Type B pancreatic cell (in vitro differentiated cells): ENCODE measurements at regions not wholly inside any gene's neighbourhood (a gene's known extent, or its start where the extent isn't known, plus 50 kb on each side); places are given as distances from the start of the nearest gene placed in this dataset.

Source experiments
- DNase-seq: peaks from one replicate; pipeline ENCODE4 v3.0.0; 2021; ENCODE audit warnings: mixed read lengths; ENCODE audit not compliant: unreplicated experiment; ENCODE audit errors: extremely low spot score
- H3K27ac Mint-ChIP-seq: 2 replicates; pipeline ENCODE4 v1.8.0; 2021; ENCODE audit warnings: mild to moderate bottlenecking, mixed read lengths
- H3K27me3 Mint-ChIP-seq: 2 replicates; pipeline ENCODE4 v1.8.0; 2021; ENCODE audit warnings: mixed read lengths
- H3K36me3 Mint-ChIP-seq: 2 replicates; pipeline ENCODE4 v1.8.0; 2021; ENCODE audit warnings: mixed read lengths
- H3K4me1 Mint-ChIP-seq: one replicate; pipeline ENCODE4 v1.8.0; 2021; ENCODE audit warnings: mixed read lengths; ENCODE audit not compliant: unreplicated experiment
- H3K4me3 Mint-ChIP-seq: 2 replicates; pipeline ENCODE4 v1.8.0; 2021; ENCODE audit warnings: mild to moderate bottlenecking, mixed read lengths
- H3K9me3 Mint-ChIP-seq: 2 replicates; pipeline ENCODE4 v1.8.0; 2021; ENCODE audit warnings: mixed read lengths
- TF ChIP-seq, protein P1 (sequence below): fragments of 200-600 bp; sonication (generic); conservative IDR thresholded peaks from 2 replicates; pipeline ENCODE4 v1.5.0; 2021; ENCODE audit warnings: antibody characterized with exemption, mild to moderate bottlenecking

DNA sequence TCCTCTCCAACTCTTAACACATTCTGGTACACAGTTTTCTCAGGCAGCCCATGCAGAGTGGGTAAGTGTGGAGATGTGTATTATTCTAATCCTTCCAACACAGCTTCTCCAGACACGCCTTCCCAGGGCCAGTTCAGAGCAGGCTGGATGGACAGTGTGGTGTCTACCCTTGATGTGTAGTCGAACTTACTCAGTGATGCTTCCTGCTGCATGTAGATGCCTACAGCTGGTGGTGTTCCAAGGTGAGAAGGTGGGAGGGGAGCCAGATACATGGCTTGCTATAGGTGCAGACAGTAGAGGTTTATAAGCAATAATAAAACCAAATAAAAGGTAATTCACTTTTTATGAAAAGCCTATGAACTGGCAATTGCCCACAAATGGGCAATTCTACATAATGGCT, 104.0 kb downstream of the QRSL1 start:
- H3K36me3 Mint-ChIP-seq: peaks cover 3% of the 10 kb centered on the region
- H3K4me1 Mint-ChIP-seq: peaks cover 25% of the 10 kb centered on the region
- H3K9me3 Mint-ChIP-seq: peaks cover 21% of the 10 kb centered on the region
- no peak for DNase-seq
- H3K27ac Mint-ChIP-seq: no peak overlapping the region
- no peaks in the 10 kb centered on the region for H3K27me3 Mint-ChIP-seq
- no peak overlapping the region for H3K4me3 Mint-ChIP-seq
- TF ChIP-seq, protein P1, sequence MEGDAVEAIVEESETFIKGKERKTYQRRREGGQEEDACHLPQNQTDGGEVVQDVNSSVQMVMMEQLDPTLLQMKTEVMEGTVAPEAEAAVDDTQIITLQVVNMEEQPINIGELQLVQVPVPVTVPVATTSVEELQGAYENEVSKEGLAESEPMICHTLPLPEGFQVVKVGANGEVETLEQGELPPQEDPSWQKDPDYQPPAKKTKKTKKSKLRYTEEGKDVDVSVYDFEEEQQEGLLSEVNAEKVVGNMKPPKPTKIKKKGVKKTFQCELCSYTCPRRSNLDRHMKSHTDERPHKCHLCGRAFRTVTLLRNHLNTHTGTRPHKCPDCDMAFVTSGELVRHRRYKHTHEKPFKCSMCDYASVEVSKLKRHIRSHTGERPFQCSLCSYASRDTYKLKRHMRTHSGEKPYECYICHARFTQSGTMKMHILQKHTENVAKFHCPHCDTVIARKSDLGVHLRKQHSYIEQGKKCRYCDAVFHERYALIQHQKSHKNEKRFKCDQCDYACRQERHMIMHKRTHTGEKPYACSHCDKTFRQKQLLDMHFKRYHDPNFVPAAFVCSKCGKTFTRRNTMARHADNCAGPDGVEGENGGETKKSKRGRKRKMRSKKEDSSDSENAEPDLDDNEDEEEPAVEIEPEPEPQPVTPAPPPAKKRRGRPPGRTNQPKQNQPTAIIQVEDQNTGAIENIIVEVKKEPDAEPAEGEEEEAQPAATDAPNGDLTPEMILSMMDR: no peak

DNA sequence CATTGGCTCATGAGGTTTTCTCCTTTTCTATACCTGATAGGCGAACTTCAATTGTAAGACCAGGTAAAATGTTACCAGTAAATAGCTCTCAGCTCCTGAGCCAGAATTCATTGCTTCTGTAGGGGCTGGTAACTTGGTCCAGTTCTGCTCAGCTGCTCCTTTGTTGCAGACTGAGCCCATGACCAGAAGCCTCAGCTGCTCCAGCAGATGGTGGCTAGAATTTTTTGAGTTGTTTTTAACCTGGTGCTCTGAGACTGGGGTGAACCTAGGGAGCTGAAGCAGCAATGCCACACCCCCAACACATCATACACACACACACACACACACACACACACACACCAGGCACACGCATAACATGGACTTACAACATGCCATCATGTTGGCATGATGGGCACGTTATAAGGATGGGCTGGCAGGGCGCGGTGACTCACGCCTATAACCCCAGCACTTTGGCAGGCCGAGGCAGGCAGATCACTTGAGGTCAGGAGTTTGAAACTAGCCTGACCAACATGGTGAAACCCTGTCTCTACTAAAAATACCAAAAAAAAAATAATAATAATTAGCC, 103.1 kb downstream of the QRSL1 start:
- TF ChIP-seq, protein P1: no peak
- H3K4me1 Mint-ChIP-seq: peaks cover 25% of the 10 kb centered on the region
- H3K27ac Mint-ChIP-seq: peak overlapping the region; percentile 86
- DNase-seq: no peak
- H3K4me3 Mint-ChIP-seq: no peak overlapping the region
- peaks cover 21% of the 10 kb centered on the region for H3K9me3 Mint-ChIP-seq
- peaks cover 3% of the 10 kb centered on the region for H3K36me3 Mint-ChIP-seq
- H3K27me3 Mint-ChIP-seq: no peaks in the 10 kb centered on the region

DNA sequence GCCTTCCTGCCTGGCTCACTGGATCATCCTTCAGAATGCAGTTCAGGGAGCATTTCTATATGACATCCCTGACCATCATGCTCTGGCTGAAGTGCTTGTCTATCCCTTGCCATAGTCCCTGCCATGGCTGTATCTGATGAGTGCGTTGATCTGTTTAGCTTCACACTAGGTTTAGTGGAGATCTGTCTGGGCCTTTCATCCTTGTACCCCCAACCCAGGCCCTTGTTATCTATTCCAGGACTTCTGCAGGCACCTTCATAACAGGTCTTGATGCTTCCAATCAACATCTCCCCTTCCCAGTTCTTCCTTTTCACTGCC, 102.4 kb downstream of the QRSL1 start:
- TF ChIP-seq, protein P1: no peak
- DNase-seq: no peak
- Mint-ChIP-seq H3K27ac (peak overlapping the region; percentile 86), H3K36me3 (peaks cover 3% of the 10 kb centered on the region), H3K27me3 (no peaks in the 10 kb centered on the region), H3K9me3 (peaks cover 21% of the 10 kb centered on the region), H3K4me1 (peaks cover 25% of the 10 kb centered on the region), H3K4me3 (peak overlapping the region; percentile 7)

DNA sequence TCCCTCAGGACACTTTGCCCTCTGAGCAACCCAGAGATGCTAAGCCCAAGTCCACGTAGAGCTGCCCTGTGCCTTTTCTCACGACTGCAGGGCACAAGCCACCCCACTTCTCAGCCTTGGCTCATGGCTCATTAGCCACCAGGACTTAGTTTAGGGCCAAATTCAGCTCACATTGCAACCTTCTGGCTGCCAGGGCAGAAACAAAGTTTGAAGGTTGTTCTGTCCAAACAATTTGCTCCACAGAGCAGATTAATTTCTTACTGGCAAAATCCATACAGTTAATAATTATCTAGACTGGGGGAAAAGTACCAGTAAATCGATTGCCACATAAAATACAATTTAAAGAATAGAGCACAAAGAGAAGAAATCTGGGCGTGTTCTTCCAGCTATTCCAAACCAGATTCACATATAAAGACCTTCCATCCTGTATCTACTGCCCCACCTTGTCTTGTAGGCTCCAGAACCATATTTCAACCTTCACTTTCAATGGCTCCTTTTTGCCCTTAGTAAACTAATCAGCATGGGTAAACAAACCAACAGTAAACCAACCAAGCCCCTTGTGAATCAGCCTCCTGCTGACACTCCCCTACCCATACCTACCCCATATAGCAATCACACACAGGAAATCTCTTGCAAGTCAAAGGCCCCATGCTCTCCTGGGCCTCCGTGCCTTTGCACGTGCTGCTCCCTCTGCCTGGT, 101.9 kb downstream of the QRSL1 start:
- TF ChIP-seq, protein P1: no peak
- H3K9me3 Mint-ChIP-seq: peaks cover 18% of the 10 kb centered on the region
- peaks cover 25% of the 10 kb centered on the region for H3K4me1 Mint-ChIP-seq
- H3K27me3 Mint-ChIP-seq: no peaks in the 10 kb centered on the region
- H3K36me3 Mint-ChIP-seq: peaks cover 3% of the 10 kb centered on the region
- H3K4me3 Mint-ChIP-seq: peak overlapping the region; percentile 45
- no peak for DNase-seq
- peak overlapping the region; percentile 86 for H3K27ac Mint-ChIP-seq

DNA sequence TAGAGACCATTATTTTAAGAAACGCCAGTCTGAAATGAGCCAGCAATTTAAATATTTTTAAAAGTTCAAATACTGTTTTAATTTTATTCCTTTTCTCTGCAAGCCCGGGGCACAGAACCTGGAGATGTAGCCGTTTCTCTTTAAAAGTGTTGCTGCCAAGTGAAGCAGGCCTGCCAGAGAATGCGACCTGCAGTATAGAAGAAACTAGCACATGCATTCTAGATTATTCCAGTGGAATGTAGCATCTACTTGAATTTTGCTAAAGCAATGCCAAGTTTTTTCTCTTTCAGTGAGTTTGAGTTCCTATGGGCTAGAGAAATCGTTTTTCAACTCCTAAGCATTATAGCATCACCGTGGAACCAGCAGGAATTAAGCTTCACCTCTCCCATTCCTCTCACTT, 101.3 kb downstream of the QRSL1 start:
- Mint-ChIP-seq H3K4me3 (peak overlapping the region; percentile 45), H3K36me3 (peaks cover 3% of the 10 kb centered on the region), H3K9me3 (peaks cover 12% of the 10 kb centered on the region), H3K4me1 (peaks cover 25% of the 10 kb centered on the region), H3K27ac (peak overlapping the region; percentile 86), H3K27me3 (no peaks in the 10 kb centered on the region)
- no peak for DNase-seq
- TF ChIP-seq, protein P1: no peak
